IPS-NIHi11 (cell line): ENCODE measurements at regions not wholly inside any gene's neighbourhood (a gene's known extent, or its start where the extent isn't known, plus 50 kb on each side); places are given as distances from the start of the nearest gene placed in this dataset.
"Not testable (repeated sequence)": the region's sequence is repeated elsewhere in the genome, so short reads cannot be mapped to it uniquely, and the experiment has no call there.

Experiments used
- DNase-seq: peaks from one replicate; pipeline ENCODE4 v3.0.0; 2012; ENCODE audit warnings: mixed read lengths, low spot score

GRCh38 chr18:10085416-10085815 is 171.6 kb downstream of the VAPA start:
- no peak for DNase-seq

GRCh38 chr18:10085876-10086275 is 172.1 kb downstream of the VAPA start:
- no peak for DNase-seq

GRCh38 chr18:10086458-10087210 is 172.8 kb downstream of the VAPA start:
- DNase-seq: no peak

GRCh38 chr18:10088734-10089133 is 174.9 kb downstream of the VAPA start:
- DNase-seq: no peak

GRCh38 chr18:10089881-10090280 is 176.1 kb downstream of the VAPA start:
- no peak for DNase-seq

- no peak for DNase-seq
These were observed 176.9 kb downstream of the VAPA start for GRCh38 chr18:10090668-10091067.

- no peak for DNase-seq
These were observed 179.6 kb downstream of the VAPA start for GRCh38 chr18:10093445-10093844.

- no peak for DNase-seq
These were observed 180.3 kb downstream of the VAPA start for GRCh38 chr18:10094154-10094553.

- no peak for DNase-seq
These were observed 180.8 kb downstream of the VAPA start for GRCh38 chr18:10094655-10095054.

- DNase-seq: no peak
These were observed 181.5 kb downstream of the VAPA start for GRCh38 chr18:10095356-10095755.

GRCh38 chr18:10099539-10100140 is 185.8 kb downstream of the VAPA start:
- DNase-seq: no peak

- DNase-seq: no peak
These were observed 186.4 kb downstream of the VAPA start for GRCh38 chr18:10100196-10100595.

- DNase-seq: no peak
These were observed 187.3 kb downstream of the VAPA start for GRCh38 chr18:10100941-10101701.

GRCh38 chr18:10101729-10102128 is 187.9 kb downstream of the VAPA start:
- no peak for DNase-seq

- DNase-seq: not testable (repeated sequence)
These were observed 191.3 kb downstream of the VAPA start for GRCh38 chr18:10105118-10105517.

- no peak for DNase-seq
These were observed 197.4 kb downstream of the VAPA start for GRCh38 chr18:10111191-10111590.

- no peak for DNase-seq
These were observed 198.1 kb downstream of the VAPA start for GRCh38 chr18:10111944-10112343.

- DNase-seq: no peak
These were observed 199.6 kb downstream of the VAPA start for GRCh38 chr18:10113121-10114022.

GRCh38 chr18:10114717-10115463 is 201.1 kb downstream of the VAPA start:
- DNase-seq: no peak

GRCh38 chr18:10116574-10116973 is 202.8 kb downstream of the VAPA start:
- no peak for DNase-seq

- DNase-seq: no peak
These were observed 205.7 kb downstream of the VAPA start for GRCh38 chr18:10119528-10119927.
